Neutrophil (primary cell): ENCODE measurements at regions not wholly inside any gene's neighbourhood (a gene's known extent, or its start where the extent isn't known, plus 50 kb on each side); places are given as distances from the start of the nearest gene placed in this dataset.

Source experiments
- H3K27ac ChIP-seq: fragments of 200-600 bp; sonication (generic); 2 replicates; pipeline ENCODE4 v1.5.1; 2016; ENCODE audit warnings: mild to moderate bottlenecking, moderate library complexity
- H3K27me3 ChIP-seq: fragments of 200-600 bp; sonication (generic); 2 replicates; pipeline ENCODE4 v1.6.0; 2016; ENCODE audit warnings: mild to moderate bottlenecking
- H3K36me3 ChIP-seq: fragments of 200-600 bp; sonication (generic); 2 replicates; pipeline ENCODE4 v1.5.1; 2017
- H3K4me1 ChIP-seq, 2 experiments: fragments of 200-600 bp in 1 of 2; sonication (generic) in 1 of 2; 1 replicate in 1 of 2; 2 replicates in 1 of 2; pipeline versions ENCODE4 v1.5.1 to v1.6.1; 2013 to 2016; ENCODE audit warnings: low read depth in 1 of 2, low read length in 1 of 2, mild to moderate bottlenecking in 1 of 2, moderate library complexity in 1 of 2; ENCODE audit not compliant: control insufficient read depth in 1 of 2, insufficient read depth in 1 of 2
- H3K4me3 ChIP-seq, 2 experiments: fragments of 200-600 bp in 1 of 2; sonication (generic) in 1 of 2; 1 replicate in 1 of 2; 2 replicates in 1 of 2; pipeline ENCODE4 v1.5.1; 2013 to 2016; ENCODE audit warnings: low read depth in 1 of 2, low read length in 1 of 2, mild to moderate bottlenecking in 1 of 2, moderate library complexity in 1 of 2
- H3K9me3 ChIP-seq: fragments of 200-600 bp; sonication (generic); 2 replicates; pipeline ENCODE4 v1.5.1; 2016
- CTCF ChIP-seq: fragments of 200-600 bp; sonication (generic); IDR thresholded peaks from 2 replicates; pipeline ENCODE4 v1.5.1; 2016; ENCODE audit warnings: antibody characterized with exemption

GRCh38 chr10:8633909-8634308 is 579.4 kb downstream of the GATA3 start:
- Histone ChIP-seq H3K27ac (no peak overlapping the region), H3K27me3 (no peaks in the 10 kb centered on the region), H3K9me3 (no peaks in the 10 kb centered on the region), H3K4me1 (no peaks in the 10 kb centered on the region), H3K36me3 (no peaks in the 10 kb centered on the region), H3K4me3 (no peak overlapping the region)
- TF ChIP-seq CTCF: no peak

GRCh38 chr10:8636371-8636770 is 581.9 kb downstream of the GATA3 start:
- Histone ChIP-seq H3K4me3 (no peak overlapping the region), H3K27ac (no peak overlapping the region), H3K27me3 (no peaks in the 10 kb centered on the region), H3K4me1 (no peaks in the 10 kb centered on the region), H3K36me3 (no peaks in the 10 kb centered on the region), H3K9me3 (no peaks in the 10 kb centered on the region)
- TF ChIP-seq CTCF: no peak

- H3K36me3 ChIP-seq: no peaks in the 10 kb centered on the region
- TF ChIP-seq CTCF: no peak
- no peak overlapping the region for H3K27ac ChIP-seq
- no peaks in the 10 kb centered on the region for H3K9me3 ChIP-seq
- H3K27me3 ChIP-seq: no peaks in the 10 kb centered on the region
- no peak overlapping the region for H3K4me3 ChIP-seq
- H3K4me1 ChIP-seq: no peaks in the 10 kb centered on the region
Measured at GRCh38 chr10:8637640-8638039, 583.2 kb downstream of the GATA3 start.

GRCh38 chr10:8638088-8638672 is 583.7 kb downstream of the GATA3 start:
- no peaks in the 10 kb centered on the region for H3K36me3 ChIP-seq
- H3K4me3 ChIP-seq: no peak overlapping the region

GRCh38 chr10:8639486-8640185 is 585.1 kb downstream of the GATA3 start:
- H3K4me1 ChIP-seq: no peaks in the 10 kb centered on the region
- TF ChIP-seq CTCF: no peak
- H3K9me3 ChIP-seq: no peaks in the 10 kb centered on the region
- H3K27me3 ChIP-seq: no peaks in the 10 kb centered on the region
- no peak overlapping the region for H3K4me3 ChIP-seq
- H3K27ac ChIP-seq: no peak overlapping the region
- H3K36me3 ChIP-seq: no peaks in the 10 kb centered on the region

More at GRCh38 chr10:8638088-8638672, 583.7 kb downstream of the GATA3 start:
- Histone ChIP-seq H3K9me3 (no peaks in the 10 kb centered on the region), H3K27me3 (no peaks in the 10 kb centered on the region), H3K4me1 (no peaks in the 10 kb centered on the region), H3K27ac (no peak overlapping the region)
- no peak for TF ChIP-seq CTCF
